Naive thymus-derived CD4-positive, alpha-beta T cell (primary cell): ENCODE measurements at regions not wholly inside any gene's neighbourhood (a gene's known extent, or its start where the extent isn't known, plus 50 kb on each side); places are given as distances from the start of the nearest gene placed in this dataset.
A peak's percentile ranks its signal among the peaks of the same experiment; 100 is the strongest.
"Not testable (repeated sequence)": the region's sequence is repeated elsewhere in the genome, so short reads cannot be mapped to it uniquely, and the experiment has no call there.

Source experiments
- ATAC-seq: fragments of 150-1000 bp; cut with Tn5 transposase; 2 replicates; pipeline ENCODE4 v1.10.0; 2021; ENCODE audit warnings: mild to moderate bottlenecking, moderate library complexity
- CTCF ChIA-PET: fragments of 350-600 bp; sonication (Branson Sonifier 250); formaldehyde crosslinking; loops from one replicate; lab custom pipeline; 2021; ENCODE audit warnings: antibody characterized with exemption; lab: Charles Lee
- POLR2A ChIA-PET: fragments of 350-600 bp; sonication (Branson Sonifier 250); formaldehyde crosslinking; loops from one replicate; lab custom pipeline; 2021; ENCODE audit warnings: antibody characterized with exemption, inconsistent platforms; lab: Charles Lee
- DNase-seq, 9 donors: peaks; one replicate each; pipeline versions ENCODE4 v3.0.0 to v3.0.0-alpha.2; 2020 to 2022; ENCODE audit warnings: mixed read lengths in 1 of 9
- H3K27ac ChIP-seq: one replicate; pipeline ENCODE4 v1.7.0; 2013; ENCODE audit warnings: mild to moderate bottlenecking, low read depth, low read length, moderate library complexity
- H3K27me3 ChIP-seq, 2 donors: one replicate each; pipeline ENCODE4 v1.7.0; 2013; ENCODE audit warnings: low read length in 2 of 2, mild to moderate bottlenecking in 2 of 2, moderate library complexity in 2 of 2; ENCODE audit not compliant: control insufficient read depth in 2 of 2, insufficient read depth in 2 of 2
- H3K36me3 ChIP-seq, 3 experiments: 1 replicate in 2 of 3; 2 replicates in 1 of 3; pipeline ENCODE4 v1.7.0; 2013; ENCODE audit warnings: low read length in 3 of 3, mild to moderate bottlenecking in 3 of 3, moderate library complexity in 1 of 3; ENCODE audit not compliant: insufficient read depth in 3 of 3, control insufficient read depth in 2 of 3
- H3K4me1 ChIP-seq, 2 donors: one replicate each; pipeline ENCODE4 v1.7.0; 2013; ENCODE audit warnings: low read length in 2 of 2, mild to moderate bottlenecking in 2 of 2, moderate library complexity in 1 of 2; ENCODE audit not compliant: control insufficient read depth in 2 of 2, insufficient read depth in 2 of 2
- H3K4me3 ChIP-seq: 2 replicates; pipeline ENCODE4 v1.7.0; 2013; ENCODE audit warnings: mild to moderate bottlenecking, low read length
- H3K9me3 ChIP-seq, 3 experiments: 1 replicate in 2 of 3; 2 replicates in 1 of 3; pipeline ENCODE4 v1.7.0; 2013; ENCODE audit warnings: low read length in 3 of 3; ENCODE audit not compliant: control insufficient read depth in 2 of 3
- H3K27ac Mint-ChIP-seq, 9 donors: one replicate each; pipeline ENCODE4 v1.8.0; 2020 to 2022; ENCODE audit warnings: mixed read lengths in 9 of 9, mild to moderate bottlenecking in 8 of 9, moderate library complexity in 5 of 9, inconsistent platforms in 2 of 9
- H3K27me3 Mint-ChIP-seq, 5 donors: one replicate each; pipeline ENCODE4 v1.8.0; 2021 to 2022; ENCODE audit warnings: mixed read lengths in 5 of 5, mild to moderate bottlenecking in 1 of 5
- H3K36me3 Mint-ChIP-seq, 5 donors: one replicate each; pipeline ENCODE4 v1.8.0; 2020 to 2022; ENCODE audit warnings: mixed read lengths in 5 of 5, mild to moderate bottlenecking in 3 of 5, inconsistent platforms in 1 of 5
- H3K4me1 Mint-ChIP-seq, 7 donors: one replicate each; pipeline ENCODE4 v1.8.0; 2020 to 2022; ENCODE audit warnings: mixed read lengths in 7 of 7, mild to moderate bottlenecking in 3 of 7, inconsistent platforms in 1 of 7
- H3K4me3 Mint-ChIP-seq, 10 donors: one replicate each; pipeline ENCODE4 v1.8.0; 2020 to 2022; ENCODE audit warnings: mild to moderate bottlenecking in 10 of 10, mixed read lengths in 10 of 10, moderate library complexity in 6 of 10, inconsistent platforms in 2 of 10
- H3K9me3 Mint-ChIP-seq, 11 donors: one replicate each; pipeline ENCODE4 v1.8.0; 2020 to 2022; ENCODE audit warnings: mixed read lengths in 11 of 11, mild to moderate bottlenecking in 4 of 11, inconsistent platforms in 1 of 11, moderate library complexity in 1 of 11
- intact Hi-C, 2 donors: fragments of 100-400 bp; cut with micrococcal nuclease; formaldehyde crosslinking; loops; one replicate each; pipeline ENCODE4 v1.15.1; 2023

DNA sequence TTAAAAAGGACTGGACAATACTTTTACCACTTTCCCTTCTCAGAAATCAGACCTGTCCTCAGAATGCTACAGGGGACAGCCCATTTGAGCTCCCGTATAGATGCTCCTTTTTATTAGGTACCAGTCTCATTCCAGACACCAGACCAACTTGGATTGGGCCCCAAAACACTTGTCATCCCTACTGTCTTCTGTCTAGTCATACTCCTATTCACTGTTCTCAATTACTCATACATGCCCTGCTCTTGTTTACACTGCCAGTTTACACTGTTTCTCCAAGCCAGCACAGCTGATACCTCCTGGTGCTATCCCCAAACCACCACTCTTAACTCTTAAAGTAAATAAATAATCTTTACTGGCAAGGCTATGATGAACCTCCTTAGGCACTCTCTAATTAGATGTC, 1026.4 kb upstream of the PCDH10 start:
- POLR2A ChIA-PET, H3K27ac Mint-ChIP-seq, H3K4me1 ChIP-seq, H3K9me3 ChIP-seq, CTCF ChIA-PET, H3K4me3 ChIP-seq, H3K4me3 Mint-ChIP-seq, intact Hi-C loops, H3K27ac ChIP-seq, H3K36me3 Mint-ChIP-seq, H3K27me3 ChIP-seq, H3K36me3 ChIP-seq, H3K27me3 Mint-ChIP-seq, ATAC-seq, DNase-seq, H3K4me1 Mint-ChIP-seq: not testable (repeated sequence)
- H3K9me3 Mint-ChIP-seq, result peaks cover 0 to 24% (median 5%) of the 10 kb centered on the region in 11 donors

DNA sequence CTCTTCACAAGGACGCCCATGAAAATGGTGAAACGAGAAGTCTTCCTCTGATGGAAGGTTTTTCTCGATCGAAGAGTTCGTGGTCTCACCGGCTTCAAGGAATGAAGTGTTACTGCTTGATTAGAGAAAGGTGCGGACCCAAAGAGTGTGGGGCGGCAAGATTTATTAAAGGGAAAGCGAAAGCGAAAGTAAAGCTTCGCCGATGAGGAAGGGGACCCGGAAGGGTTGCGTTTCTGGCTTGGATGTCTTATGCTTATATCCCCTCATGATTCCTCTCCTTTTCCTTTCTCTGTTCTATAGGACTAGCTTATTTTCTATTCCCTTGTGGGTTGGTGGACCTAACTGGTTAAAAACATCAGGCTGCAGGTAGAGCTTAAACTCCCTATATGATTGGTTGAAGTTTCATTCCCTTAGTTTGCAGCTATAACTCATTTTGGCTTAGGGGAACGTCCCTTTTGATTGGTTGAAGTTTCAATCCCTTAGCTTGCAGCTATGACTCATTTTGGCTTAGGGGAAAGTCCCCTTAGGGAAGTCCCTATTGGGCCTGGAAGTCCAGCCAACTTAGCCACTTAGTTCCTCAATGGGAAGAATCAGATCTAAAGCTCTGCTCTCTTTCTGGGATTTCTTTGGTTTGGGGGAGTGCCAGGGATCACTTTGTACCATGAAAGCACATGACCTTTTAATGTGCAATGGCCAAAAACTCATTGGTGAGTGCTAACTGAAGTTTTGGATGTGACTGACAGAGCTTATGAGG, 1025.0 kb upstream of the PCDH10 start:
- Histone ChIP-seq H3K36me3 (no peaks in the 10 kb centered on the region), H3K9me3 (no peaks in the 10 kb centered on the region), H3K27ac (no peak overlapping the region), H3K4me1 (no peaks in the 10 kb centered on the region), H3K27me3 (no peaks in the 10 kb centered on the region), H3K4me3 (no peak overlapping the region)
- H3K4me1 Mint-ChIP-seq, result peaks cover 0 to 6% (median 0%) of the 10 kb centered on the region in 7 donors
- no peaks in the 10 kb centered on the region for H3K36me3 Mint-ChIP-seq
- ChIA-PET POLR2A (no interaction called here), CTCF (no interaction called here)
- ATAC-seq (no peak), DNase-seq (no peak)
- peak overlapping the region in 4 of 10 donors; percentile 14 to 77 (median 54) for H3K4me3 Mint-ChIP-seq
- intact Hi-C loops, result no loop called here
- peaks cover 0 to 16% (median 5%) of the 10 kb centered on the region in 11 donors for H3K9me3 Mint-ChIP-seq
- peak overlapping the region in 2 of 9 donors; percentile 34 to 74 for H3K27ac Mint-ChIP-seq
- H3K27me3 Mint-ChIP-seq, result no peaks in the 10 kb centered on the region

DNA sequence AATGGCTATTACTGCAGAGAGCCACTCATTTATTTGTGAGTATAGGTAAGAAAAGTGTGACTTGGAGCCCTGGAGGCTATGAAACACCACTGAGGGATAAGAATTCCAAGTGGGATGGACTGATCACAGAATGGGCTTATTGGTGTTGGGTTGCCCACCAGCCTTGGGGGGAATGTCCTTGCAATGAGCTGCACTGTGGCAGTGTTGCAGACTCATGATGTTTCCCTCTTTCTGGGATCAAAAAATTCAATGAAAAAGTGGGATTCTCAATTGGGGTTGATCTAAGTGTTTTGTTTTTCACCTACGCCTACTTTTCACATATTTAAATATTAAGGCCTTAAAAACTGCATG, 1024.5 kb upstream of the PCDH10 start:
- H3K36me3 Mint-ChIP-seq, result no peaks in the 10 kb centered on the region
- no peak for ATAC-seq
- no peaks in the 10 kb centered on the region for H3K4me1 ChIP-seq
- ChIA-PET CTCF (no interaction called here), POLR2A (no interaction called here)
- no peaks in the 10 kb centered on the region for H3K27me3 ChIP-seq
- DNase-seq, result no peak
- intact Hi-C loops, result no loop called here
- no peak overlapping the region for H3K4me3 Mint-ChIP-seq
- no peak overlapping the region for H3K27ac ChIP-seq
- H3K27me3 Mint-ChIP-seq, result no peaks in the 10 kb centered on the region
- no peak overlapping the region for H3K4me3 ChIP-seq
- H3K9me3 Mint-ChIP-seq, result peaks cover 0 to 16% (median 5%) of the 10 kb centered on the region in 11 donors
- no peak overlapping the region for H3K27ac Mint-ChIP-seq
- no peaks in the 10 kb centered on the region for H3K36me3 ChIP-seq
- peaks cover 0 to 6% (median 0%) of the 10 kb centered on the region in 7 donors for H3K4me1 Mint-ChIP-seq
- H3K9me3 ChIP-seq, result no peaks in the 10 kb centered on the region

DNA sequence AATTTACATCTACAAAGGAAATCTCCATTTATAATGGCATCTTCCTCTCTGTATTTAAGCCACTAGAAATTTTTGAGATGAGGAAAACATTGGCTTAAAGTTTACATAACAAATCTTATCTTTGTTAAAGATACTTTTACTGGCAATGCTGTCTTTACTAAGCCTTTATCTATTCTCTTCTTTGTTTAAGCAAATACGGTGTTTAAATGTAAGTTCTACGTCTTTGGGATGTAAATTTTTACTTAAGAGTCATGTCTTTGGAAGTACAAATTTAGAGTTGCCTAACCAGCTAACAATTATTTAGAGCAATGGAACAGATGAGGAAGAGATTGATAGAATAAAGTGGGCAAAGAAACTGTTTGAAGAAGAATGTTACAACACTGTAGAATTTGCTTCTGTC, 1024.0 kb upstream of the PCDH10 start:
- no peaks in the 10 kb centered on the region for H3K27me3 Mint-ChIP-seq
- intact Hi-C loops, result no loop called here
- ChIA-PET POLR2A (no interaction called here), CTCF (no interaction called here)
- H3K4me1 Mint-ChIP-seq, result peaks cover 0 to 6% (median 0%) of the 10 kb centered on the region in 7 donors
- no peak overlapping the region for H3K27ac ChIP-seq
- no peaks in the 10 kb centered on the region for H3K27me3 ChIP-seq
- DNase-seq (no peak), ATAC-seq (no peak)
- H3K4me1 ChIP-seq, result no peaks in the 10 kb centered on the region
- no peak overlapping the region for H3K4me3 Mint-ChIP-seq
- H3K36me3 ChIP-seq, result no peaks in the 10 kb centered on the region
- no peaks in the 10 kb centered on the region for H3K36me3 Mint-ChIP-seq
- H3K27ac Mint-ChIP-seq, result no peak overlapping the region
- H3K9me3 Mint-ChIP-seq, result peaks cover 0 to 16% (median 5%) of the 10 kb centered on the region in 11 donors
- H3K4me3 ChIP-seq, result no peak overlapping the region
- no peaks in the 10 kb centered on the region for H3K9me3 ChIP-seq

DNA sequence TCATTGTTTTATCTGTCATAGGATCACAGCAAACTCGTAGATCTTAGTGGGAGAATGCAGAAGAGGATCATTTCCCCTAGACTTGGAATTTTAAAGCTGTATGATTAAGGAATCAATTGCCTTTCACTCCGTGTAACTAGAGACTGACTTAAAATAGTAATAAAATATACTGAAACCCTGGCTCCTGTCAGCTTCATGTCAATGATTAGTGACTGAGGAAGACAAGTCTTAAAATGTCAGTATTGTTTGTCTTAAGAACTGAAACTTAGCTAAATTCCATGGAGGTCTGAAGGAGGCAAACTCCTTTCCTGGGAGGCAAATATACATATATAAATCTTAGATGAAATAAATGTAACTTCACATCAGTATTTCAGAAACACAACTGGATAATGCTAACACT, 1016.7 kb upstream of the PCDH10 start:
- no peaks in the 10 kb centered on the region for H3K4me1 Mint-ChIP-seq
- H3K27ac Mint-ChIP-seq, result no peak overlapping the region
- no peak overlapping the region for H3K27ac ChIP-seq
- ChIA-PET POLR2A (no interaction called here), CTCF (interaction anchor here (0.6 kb wide), 1 partner anchor 55 kb away, joined by 3 read pairs; no protein-coding TSS in a partner anchor)
- peaks cover 0 to 13% (median 2%) of the 10 kb centered on the region in 11 donors for H3K9me3 Mint-ChIP-seq
- no peaks in the 10 kb centered on the region for H3K36me3 Mint-ChIP-seq
- H3K27me3 ChIP-seq, result no peaks in the 10 kb centered on the region
- no peak for DNase-seq
- H3K9me3 ChIP-seq, result no peaks in the 10 kb centered on the region
- H3K4me1 ChIP-seq, result no peaks in the 10 kb centered on the region
- H3K36me3 ChIP-seq, result no peaks in the 10 kb centered on the region
- no peaks in the 10 kb centered on the region for H3K27me3 Mint-ChIP-seq
- no peak for ATAC-seq
- H3K4me3 Mint-ChIP-seq, result no peak overlapping the region
- intact Hi-C loops, result no loop called here
- H3K4me3 ChIP-seq, result no peak overlapping the region

DNA sequence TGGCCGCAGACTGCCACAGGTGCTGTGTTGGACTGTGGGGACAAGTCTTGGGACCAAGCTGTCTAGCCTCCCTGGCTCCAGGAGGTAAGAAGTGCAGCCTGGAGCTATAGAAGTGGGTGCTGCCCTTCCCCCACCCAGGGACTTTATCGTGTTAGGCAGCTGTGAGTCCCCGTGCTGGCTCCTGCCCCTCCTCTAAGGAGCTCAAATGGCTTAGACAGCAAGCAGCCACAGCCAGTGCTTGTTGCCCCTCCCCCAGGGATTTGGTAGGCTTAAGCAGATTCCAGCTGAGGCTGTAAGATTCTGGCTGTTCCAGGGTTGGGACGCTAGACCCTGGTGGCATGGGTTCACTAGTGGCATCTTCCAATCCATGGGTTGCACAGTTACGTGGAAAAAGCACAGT, 979.4 kb upstream of the PCDH10 start:
- no peaks in the 10 kb centered on the region for H3K27me3 ChIP-seq
- H3K9me3 ChIP-seq, result no peaks in the 10 kb centered on the region
- no peaks in the 10 kb centered on the region for H3K4me1 ChIP-seq
- H3K4me3 Mint-ChIP-seq, result no peak overlapping the region
- DNase-seq (no peak), ATAC-seq (no peak)
- H3K27me3 Mint-ChIP-seq, result no peaks in the 10 kb centered on the region
- intact Hi-C loops, result no loop called here
- ChIA-PET POLR2A (no interaction called here), CTCF (no interaction called here)
- H3K36me3 ChIP-seq, result no peaks in the 10 kb centered on the region
- H3K36me3 Mint-ChIP-seq, result peaks cover 0 to 4% (median 0%) of the 10 kb centered on the region in 5 donors
- H3K27ac ChIP-seq, result no peak overlapping the region
- H3K4me3 ChIP-seq, result no peak overlapping the region
- H3K4me1 Mint-ChIP-seq, result no peaks in the 10 kb centered on the region
- no peak overlapping the region for H3K27ac Mint-ChIP-seq
- peaks cover 0 to 30% (median 5%) of the 10 kb centered on the region in 11 donors for H3K9me3 Mint-ChIP-seq

DNA sequence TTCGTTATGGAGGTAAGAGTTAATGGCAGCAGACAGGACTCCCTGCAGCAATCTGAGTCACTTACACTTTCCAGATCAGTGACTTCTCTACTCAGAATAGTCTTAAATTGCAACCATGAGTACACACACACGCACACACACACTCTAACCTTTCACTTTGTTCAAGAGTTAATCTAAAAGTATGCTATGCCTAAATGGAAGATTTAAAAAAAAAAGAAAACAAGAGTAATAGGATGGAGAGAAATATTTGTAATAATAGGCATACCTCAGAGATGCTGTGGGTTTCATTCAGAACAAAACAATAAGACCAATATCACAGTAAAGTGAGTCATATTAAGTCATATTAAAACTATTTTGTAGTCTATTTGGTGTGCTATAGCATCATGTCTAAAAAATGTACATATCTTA, 969.1 kb upstream of the PCDH10 start:
- Histone ChIP-seq H3K4me3 (no peak overlapping the region), H3K9me3 (no peaks in the 10 kb centered on the region), H3K27me3 (no peaks in the 10 kb centered on the region), H3K4me1 (no peaks in the 10 kb centered on the region), H3K27ac (no peak overlapping the region), H3K36me3 (no peaks in the 10 kb centered on the region)
- ATAC-seq (no peak), DNase-seq (no peak)
- Mint-ChIP-seq H3K27ac (no peak overlapping the region), H3K9me3 (peaks cover 0 to 5% (median 0%) of the 10 kb centered on the region in 11 donors), H3K4me3 (no peak overlapping the region), H3K36me3 (no peaks in the 10 kb centered on the region), H3K4me1 (no peaks in the 10 kb centered on the region), H3K27me3 (no peaks in the 10 kb centered on the region)
- POLR2A ChIA-PET, result no interaction called here
- intact Hi-C loops, result no loop called here
- CTCF ChIA-PET, result no interaction called here
